PC-9 (cell line): ENCODE measurements at regions not wholly inside any gene's neighbourhood (a gene's known extent, or its start where the extent isn't known, plus 50 kb on each side); places are given as distances from the start of the nearest gene placed in this dataset.

Experiments used
- BruUV-seq: library from RNA; stranded (reverse); fragments of 400-500 nt; replicated peaks from 2 replicates; lab custom pipeline; 2021; lab: Mats Ljungman, UMichigan
- CTCF ChIA-PET: fragments of 300-600 bp; sonication (Branson Sonifier 250); formaldehyde crosslinking; loops from one replicate; lab custom pipeline; 2022; ENCODE audit warnings: antibody characterized with exemption; lab: Charles Lee
- POLR2A ChIA-PET: fragments of 300-600 bp; sonication (Branson Sonifier 250); formaldehyde crosslinking; loops from one replicate; lab custom pipeline; 2022; ENCODE audit warnings: antibody characterized with exemption; ENCODE audit not compliant: unreplicated experiment; lab: Charles Lee
- DNase-seq, 2 experiments: peaks; one replicate each; pipeline versions ENCODE4 v3.0.0 to v3.0.0-alpha.2; 2015 to 2022; ENCODE audit warnings: mixed read lengths in 1 of 2
- H2AFZ ChIP-seq: fragments of 200-600 bp; sonication (generic); 2 replicates; pipeline ENCODE4 v1.8.1; 2017; ENCODE audit warnings: antibody characterized with exemption
- H3F3A ChIP-seq: fragments of 200-600 bp; sonication (generic); 2 replicates; pipeline ENCODE4 v1.8.1; 2017; ENCODE audit warnings: antibody characterized with exemption, mild to moderate bottlenecking, low read depth; ENCODE audit not compliant: insufficient read depth
- H3K27ac ChIP-seq: fragments of 200-600 bp; sonication (generic); 2 replicates; pipeline ENCODE4 v1.6.1; 2016; ENCODE audit warnings: mixed run types
- H3K27me3 ChIP-seq: fragments of 200-600 bp; sonication (generic); 2 replicates; pipeline ENCODE4 v1.6.1; 2016; ENCODE audit warnings: low read depth, mixed run types; ENCODE audit not compliant: insufficient read depth
- H3K36me3 ChIP-seq: fragments of 200-600 bp; sonication (generic); 2 replicates; pipeline ENCODE4 v1.6.1; 2016; ENCODE audit warnings: low read depth, mixed run types
- H3K4me1 ChIP-seq: fragments of 200-600 bp; sonication (generic); replicated peaks from 2 replicates; pipeline ENCODE4 v1.6.1; 2016; ENCODE audit warnings: mixed run types; ENCODE audit not compliant: insufficient read depth
- H3K4me2 ChIP-seq: fragments of 200-600 bp; sonication (generic); 2 replicates; pipeline ENCODE4 v1.6.1; 2017; ENCODE audit warnings: mixed run types
- H3K4me3 ChIP-seq: fragments of 200-600 bp; sonication (generic); 2 replicates; pipeline ENCODE4 v1.6.1; 2016; ENCODE audit warnings: mixed run types
- H3K79me2 ChIP-seq: fragments of 200-600 bp; sonication (generic); 2 replicates; pipeline ENCODE4 v1.6.1; 2017; ENCODE audit warnings: low read depth, mixed run types
- H3K9me2 ChIP-seq: fragments of 200-600 bp; sonication (generic); 2 replicates; pipeline ENCODE4 v1.8.1; 2017; ENCODE audit warnings: mild to moderate bottlenecking; ENCODE audit not compliant: insufficient read depth
- H3K9me3 ChIP-seq: fragments of 200-600 bp; sonication (generic); 2 replicates; pipeline ENCODE4 v1.8.1; 2016; ENCODE audit warnings: low read depth; ENCODE audit not compliant: insufficient read depth
- H4K20me1 ChIP-seq: fragments of 200-600 bp; sonication (generic); 2 replicates; pipeline ENCODE4 v1.8.1; 2017; ENCODE audit not compliant: insufficient read depth
- CTCF ChIP-seq: fragments of 200-600 bp; sonication (generic); conservative IDR thresholded peaks from 2 replicates; pipeline ENCODE4 v1.6.1; 2017; ENCODE audit warnings: mixed run types, antibody characterized with exemption, mild to moderate bottlenecking, moderate library complexity
- EZH2 ChIP-seq: fragments of 200-600 bp; sonication (generic); IDR thresholded peaks from 2 replicates; pipeline ENCODE4 v1.8.0; 2017; ENCODE audit warnings: antibody characterized with exemption, low read depth
- intact Hi-C: fragments of 100-400 bp; cut with micrococcal nuclease; formaldehyde crosslinking; loops from one replicate; pipeline ENCODE4 v1.10.0; 2022; ENCODE audit not compliant: unreplicated experiment

GRCh38 chr4:124565371-124565770 is 147.2 kb downstream of the ANKRD50 start:
- no peaks in the 10 kb centered on the region for H3K4me1 ChIP-seq
- no peaks in the 10 kb centered on the region for H3K9me3 ChIP-seq
- TF ChIP-seq EZH2: no peak
- no peak for TF ChIP-seq CTCF
- no peak overlapping the region for H3K27ac ChIP-seq
- H3K36me3 ChIP-seq: no peaks in the 10 kb centered on the region
- CTCF ChIA-PET: no interaction called here
- H3K79me2 ChIP-seq: no peaks in the 10 kb centered on the region
- H2AFZ ChIP-seq: 0 out of 2 replicates have a peak overlapping the region, but pooled peaks have one; percentile 34
- POLR2A ChIA-PET: no interaction called here
- no peaks in the 10 kb centered on the region for H3K27me3 ChIP-seq
- BruUV-seq: no TSS peak
- intact Hi-C loops: no loop called here
- H3F3A ChIP-seq: no peaks in the 10 kb centered on the region
- H3K4me3 ChIP-seq: no peak overlapping the region
- no peaks in the 10 kb centered on the region; the same call in 1 of the 2 replicates for H3K9me2 ChIP-seq
- no peaks in the 10 kb centered on the region for H4K20me1 ChIP-seq
- no peak overlapping the region for H3K4me2 ChIP-seq
- DNase-seq: no peak

GRCh38 chr4:124566030-124566429 is 146.5 kb downstream of the ANKRD50 start:
- Histone ChIP-seq H3K36me3 (no peaks in the 10 kb centered on the region), H3K79me2 (no peaks in the 10 kb centered on the region), H3K9me2 (no peaks in the 10 kb centered on the region; the same call in 1 of the 2 replicates), H4K20me1 (no peaks in the 10 kb centered on the region), H3K4me3 (no peak overlapping the region), H3K27ac (no peak overlapping the region), H3F3A (no peaks in the 10 kb centered on the region), H3K4me1 (no peaks in the 10 kb centered on the region), H3K27me3 (no peaks in the 10 kb centered on the region), H2AFZ (no peak overlapping the region), H3K9me3 (no peaks in the 10 kb centered on the region), H3K4me2 (no peak overlapping the region)
- ChIA-PET POLR2A (no interaction called here), CTCF (no interaction called here)
- intact Hi-C loops: no loop called here
- no peak for TF ChIP-seq CTCF
- TF ChIP-seq EZH2: no peak
- BruUV-seq: no TSS peak
- DNase-seq: no peak

- Histone ChIP-seq H3K4me1 (no peaks in the 10 kb centered on the region), H3K27me3 (no peaks in the 10 kb centered on the region), H4K20me1 (no peaks in the 10 kb centered on the region), H3K4me2 (no peak overlapping the region), H3F3A (no peaks in the 10 kb centered on the region), H3K36me3 (no peaks in the 10 kb centered on the region), H3K79me2 (no peaks in the 10 kb centered on the region), H2AFZ (no peak overlapping the region), H3K9me3 (no peaks in the 10 kb centered on the region; the same call in 1 of the 2 replicates), H3K9me2 (peaks cover 3% of the 10 kb centered on the region; the same call in 1 of the 2 replicates), H3K4me3 (no peak overlapping the region), H3K27ac (no peak overlapping the region)
- no peak for TF ChIP-seq EZH2
- no peak for TF ChIP-seq CTCF
- CTCF ChIA-PET: no interaction called here
- POLR2A ChIA-PET: no interaction called here
- BruUV-seq: no TSS peak
- intact Hi-C loops: no loop called here
- DNase-seq: no peak
Measured at GRCh38 chr4:124573056-124573455, 139.5 kb downstream of the ANKRD50 start.
